HG03064 (cell line): ENCODE measurements at regions not wholly inside any gene's neighbourhood (a gene's known extent, or its start where the extent isn't known, plus 50 kb on each side); places are given as distances from the start of the nearest gene placed in this dataset.
"Not testable (repeated sequence)": the region's sequence is repeated elsewhere in the genome, so short reads cannot be mapped to it uniquely, and the experiment has no call there.

Source experiments
- ATAC-seq: cut with Tn5 transposase; IDR thresholded peaks from one replicate; pipeline ENCODE4 v1.9.1; 2021; ENCODE audit warnings: low read depth; ENCODE audit not compliant: unreplicated experiment

DNA sequence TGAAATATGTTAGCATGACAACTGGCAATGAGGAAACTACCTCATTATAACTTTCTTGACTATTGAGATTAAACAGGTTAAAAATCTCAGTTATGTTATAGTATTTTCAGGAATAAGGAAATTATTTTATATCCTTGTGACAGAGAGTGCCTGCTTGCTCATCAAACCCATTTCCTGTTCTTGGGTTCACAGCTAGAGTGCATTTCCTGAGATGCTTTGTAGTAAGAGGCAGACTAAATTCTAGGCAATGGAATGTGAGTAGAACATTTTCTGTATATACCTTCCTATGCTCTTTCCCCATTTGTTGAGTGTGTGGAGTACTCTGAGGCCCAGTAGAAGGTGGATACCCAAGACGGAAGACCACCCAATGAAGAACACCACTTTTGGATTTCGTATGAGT, 96.9 kb upstream of the CASK start:
- no peak for ATAC-seq

DNA sequence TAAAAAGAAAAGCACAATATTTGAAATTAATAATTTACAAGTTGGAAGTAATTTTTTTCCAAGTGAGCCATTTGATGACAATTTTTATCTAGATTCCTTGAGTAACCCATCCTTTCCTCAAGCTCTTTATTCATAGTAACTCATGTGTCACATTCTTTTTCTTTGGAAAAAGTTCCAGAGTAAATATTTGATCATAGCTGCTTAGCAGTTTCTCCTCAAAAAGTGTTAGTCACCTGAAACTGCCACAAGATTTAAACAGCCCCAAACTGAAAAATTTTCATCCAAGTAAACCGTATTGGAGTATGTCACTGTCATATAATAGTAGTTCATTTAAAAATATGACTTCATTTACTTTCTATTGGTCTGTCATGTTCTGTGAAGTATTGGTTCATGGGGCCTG, 94.6 kb upstream of the CASK start:
- ATAC-seq: no peak

DNA sequence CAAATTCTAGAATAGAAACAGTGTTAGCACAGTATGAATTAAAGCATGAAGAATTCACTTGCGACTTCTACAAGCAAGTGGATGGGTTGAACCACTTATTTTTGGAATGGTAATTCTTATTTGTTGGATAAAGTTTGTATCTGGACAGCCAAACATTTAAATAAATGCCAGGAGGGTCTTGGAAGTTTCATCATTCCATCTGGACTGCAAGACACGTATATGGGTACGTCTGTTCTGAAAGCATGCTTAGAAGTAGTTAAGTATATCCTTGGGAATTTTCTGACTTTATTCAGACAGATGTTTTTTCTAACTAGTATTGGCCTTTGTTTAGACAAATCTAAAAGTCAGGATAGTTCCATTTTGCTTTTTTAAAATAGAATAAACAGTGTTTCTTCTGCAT, 77.5 kb upstream of the CASK start:
- ATAC-seq: no peak

DNA sequence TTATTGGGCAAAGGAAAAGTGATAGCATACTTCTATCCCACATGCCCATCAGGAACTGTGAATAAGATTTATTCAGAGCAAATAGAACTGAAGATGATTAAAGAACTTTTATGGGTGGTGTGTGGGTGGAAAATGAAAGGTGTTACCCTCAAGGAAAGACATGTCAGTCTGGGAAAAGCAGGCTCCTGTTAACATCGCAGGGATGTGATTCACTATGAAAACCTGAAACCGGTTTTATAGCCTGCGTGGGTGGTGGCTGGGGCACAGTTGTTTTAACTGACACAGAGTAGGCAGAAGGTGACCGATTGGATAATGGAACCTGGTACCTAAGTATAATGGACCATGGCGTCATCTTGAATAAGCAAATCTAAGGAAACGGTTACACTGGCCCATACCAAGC, 61.3 kb upstream of the CASK start:
- no peak for ATAC-seq

DNA sequence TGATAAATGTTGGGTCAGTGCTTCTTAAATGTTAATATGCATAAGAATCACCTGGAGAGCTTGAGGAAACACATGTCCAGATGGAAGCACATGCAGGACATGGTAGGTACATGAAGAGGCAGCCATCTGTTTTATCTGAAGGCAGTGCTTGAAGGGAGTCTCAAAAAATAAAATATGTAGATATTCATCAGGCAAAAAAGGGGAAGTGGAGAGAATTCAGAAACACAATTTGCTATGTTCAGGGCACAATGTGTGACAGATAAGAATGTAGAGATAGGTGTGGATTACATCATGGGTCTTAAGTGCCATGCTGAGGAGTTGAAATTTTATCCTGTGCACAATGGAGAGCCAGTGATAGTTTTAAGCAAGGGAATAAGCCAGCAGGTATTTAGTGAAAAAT, 59.6 kb upstream of the CASK start:
- ATAC-seq: no peak

DNA sequence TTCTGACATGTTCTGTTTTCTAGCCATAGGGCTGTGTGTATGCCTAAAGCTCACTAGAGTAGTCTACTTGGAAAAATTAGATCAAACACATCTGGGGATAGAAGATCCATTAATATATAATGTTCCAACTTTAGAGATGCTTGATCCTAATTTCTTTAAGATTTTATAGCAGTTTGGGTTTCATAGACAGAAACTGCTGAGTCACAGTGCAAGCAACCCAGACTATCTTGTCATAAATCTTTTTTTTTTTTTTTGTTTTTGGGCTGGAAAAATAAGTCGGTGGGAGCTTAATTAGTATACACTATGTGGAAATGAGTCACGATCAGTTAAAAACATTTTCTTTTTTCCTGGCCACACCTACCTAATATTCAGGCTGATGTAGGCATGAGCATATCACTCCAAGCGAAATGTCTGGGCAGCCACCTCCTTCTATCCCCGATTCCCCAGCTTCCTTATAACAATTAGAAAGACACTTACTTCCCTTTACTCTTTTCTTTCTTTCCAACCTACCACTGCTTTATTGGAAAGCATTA, 58.2 kb upstream of the CASK start:
- ATAC-seq: no peak

DNA sequence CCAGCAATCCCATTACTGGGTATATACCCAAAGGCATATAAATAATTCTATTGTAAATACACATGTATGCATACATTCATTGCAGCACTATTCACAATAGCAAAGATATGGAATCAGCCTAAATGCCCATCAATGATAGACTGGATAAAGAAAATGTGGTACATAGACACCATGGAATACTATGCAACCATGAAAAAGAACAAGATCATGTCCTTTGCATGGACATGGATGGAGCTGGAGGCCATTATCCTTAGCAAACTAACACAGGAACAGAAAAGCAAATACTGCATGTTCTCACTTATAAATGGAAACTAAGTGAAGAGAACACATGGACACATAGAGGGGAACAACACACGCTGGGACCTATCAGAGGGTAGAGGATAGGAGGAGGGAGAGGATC, 51.3 kb upstream of the CASK start:
- ATAC-seq: not testable (repeated sequence)

DNA sequence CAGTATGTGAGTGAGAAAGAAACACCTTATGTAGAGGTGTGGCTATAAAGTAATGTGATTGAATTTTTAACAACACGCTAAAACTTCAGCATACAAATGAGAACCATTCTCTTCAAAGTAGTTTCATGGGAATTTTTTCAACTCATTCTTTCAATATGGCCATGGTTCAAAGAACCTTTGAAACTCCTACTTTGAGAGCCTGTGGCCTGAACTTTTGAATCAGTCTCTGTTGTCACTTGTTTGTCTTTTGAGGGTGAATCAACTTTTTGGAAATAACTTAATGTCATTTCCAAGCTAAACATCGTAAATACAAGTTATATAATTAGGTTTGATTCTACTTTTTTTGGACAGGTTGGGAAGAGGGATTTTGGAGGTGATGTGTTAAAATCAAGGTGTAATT, 49.9 kb upstream of the CASK start:
- ATAC-seq: no peak
